Activated CD4-positive, alpha-beta T cell treated with anti-CD3 and anti-CD28 coated beads, Interleukin-2, amount 10 ng/mL, durations not matched to agents 7 days and 5 days (primary cell): ENCODE measurements at regions not wholly inside any gene's neighbourhood (a gene's known extent, or its start where the extent isn't known, plus 50 kb on each side); places are given as distances from the start of the nearest gene placed in this dataset.

Source experiments
- CTCF ChIA-PET: fragments of 350-600 bp; sonication (Branson Sonifier 250); formaldehyde crosslinking; loops from one replicate; lab custom pipeline; 2021; ENCODE audit warnings: antibody characterized with exemption; lab: Charles Lee
- POLR2A ChIA-PET: fragments of 350-600 bp; sonication (Branson Sonifier 250); formaldehyde crosslinking; loops from one replicate; lab custom pipeline; 2021; ENCODE audit warnings: antibody characterized with exemption; lab: Charles Lee
- DNase-seq: peaks from one replicate; pipeline ENCODE4 v3.0.0-alpha.2; 2020
- H3K27ac Mint-ChIP-seq: one replicate; pipeline ENCODE4 v1.8.0; 2021; ENCODE audit warnings: mild to moderate bottlenecking, moderate library complexity, mixed read lengths
- H3K27me3 Mint-ChIP-seq: one replicate; pipeline ENCODE4 v1.8.0; 2021; ENCODE audit warnings: mixed read lengths
- H3K36me3 Mint-ChIP-seq: one replicate; pipeline ENCODE4 v1.8.0; 2021; ENCODE audit warnings: low read depth, mixed read lengths
- H3K4me1 Mint-ChIP-seq: one replicate; pipeline ENCODE4 v1.8.0; 2021; ENCODE audit warnings: mixed read lengths
- H3K4me3 Mint-ChIP-seq: one replicate; pipeline ENCODE4 v1.8.0; 2021; ENCODE audit warnings: mild to moderate bottlenecking, moderate library complexity, mixed read lengths
- H3K9me3 Mint-ChIP-seq: one replicate; pipeline ENCODE4 v1.8.0; 2021; ENCODE audit warnings: mixed read lengths

GRCh38 chr18:72329533-72329932 is 214.6 kb downstream of the CBLN2 start:
- CTCF ChIA-PET, result no interaction called here
- DNase-seq, result no peak
- Mint-ChIP-seq H3K4me3 (no peak overlapping the region), H3K4me1 (no peaks in the 10 kb centered on the region), H3K27me3 (no peaks in the 10 kb centered on the region), H3K27ac (no peak overlapping the region), H3K9me3 (no peaks in the 10 kb centered on the region), H3K36me3 (no peaks in the 10 kb centered on the region)
- POLR2A ChIA-PET, result no interaction called here

- Mint-ChIP-seq H3K9me3 (no peaks in the 10 kb centered on the region), H3K36me3 (no peaks in the 10 kb centered on the region), H3K27me3 (no peaks in the 10 kb centered on the region), H3K4me1 (no peaks in the 10 kb centered on the region), H3K4me3 (no peak overlapping the region), H3K27ac (no peak overlapping the region)
- CTCF ChIA-PET, result no interaction called here
- no peak for DNase-seq
- POLR2A ChIA-PET, result no interaction called here
These were observed 218.8 kb downstream of the CBLN2 start for GRCh38 chr18:72325307-72325706.

DNA sequence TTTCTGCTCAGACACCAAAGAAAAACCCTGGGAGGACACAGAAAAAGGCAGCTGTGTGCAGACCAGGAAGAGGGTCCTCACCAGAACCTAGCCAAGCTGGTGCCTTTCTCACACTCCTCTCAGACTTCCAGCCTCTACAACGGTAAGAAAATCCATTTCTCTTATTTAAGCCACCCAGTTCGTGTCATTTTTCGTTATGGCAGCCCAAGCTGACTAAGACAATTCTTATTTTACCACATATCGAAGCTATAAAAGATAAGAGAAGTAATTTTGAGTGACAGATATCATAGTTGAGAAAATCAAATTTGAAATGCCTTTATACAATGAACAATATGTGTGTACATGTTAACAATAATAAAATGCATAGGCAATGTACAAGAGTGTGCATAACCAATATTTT is 219.5 kb downstream of the CBLN2 start:
- ChIA-PET CTCF (no interaction called here), POLR2A (no interaction called here)
- no peak for DNase-seq
- Mint-ChIP-seq H3K27ac (no peak overlapping the region), H3K4me1 (no peaks in the 10 kb centered on the region), H3K9me3 (no peaks in the 10 kb centered on the region), H3K36me3 (no peaks in the 10 kb centered on the region), H3K4me3 (no peak overlapping the region), H3K27me3 (no peaks in the 10 kb centered on the region)

DNA sequence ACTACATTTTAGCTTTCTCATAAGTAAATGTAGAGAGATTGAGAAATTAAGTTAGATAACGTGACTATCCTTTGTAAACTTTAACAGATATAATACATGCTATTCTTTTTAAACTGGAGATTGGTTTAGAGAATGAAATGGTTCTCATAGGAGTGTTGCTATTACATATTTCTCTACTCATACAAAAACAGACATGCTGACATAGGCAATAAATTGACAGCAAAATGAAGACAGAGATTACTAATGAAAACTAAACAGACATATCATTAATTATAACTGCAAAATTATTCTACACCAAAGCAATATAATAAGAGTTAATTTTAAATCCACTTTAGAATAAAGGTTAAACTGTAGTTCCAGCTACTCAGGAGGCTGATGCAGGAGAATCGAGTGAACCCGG is 227.6 kb downstream of the CBLN2 start:
- no peak for DNase-seq
- no peak overlapping the region for H3K27ac Mint-ChIP-seq
- H3K27me3 Mint-ChIP-seq, result no peaks in the 10 kb centered on the region
- ChIA-PET POLR2A (no interaction called here), CTCF (no interaction called here)
- H3K4me3 Mint-ChIP-seq, result no peak overlapping the region
- no peaks in the 10 kb centered on the region for H3K4me1 Mint-ChIP-seq
- no peaks in the 10 kb centered on the region for H3K9me3 Mint-ChIP-seq
- H3K36me3 Mint-ChIP-seq, result no peaks in the 10 kb centered on the region

- H3K36me3 Mint-ChIP-seq, result no peaks in the 10 kb centered on the region
- H3K4me1 Mint-ChIP-seq, result no peaks in the 10 kb centered on the region
- no peak overlapping the region for H3K4me3 Mint-ChIP-seq
- POLR2A ChIA-PET, result no interaction called here
- no peaks in the 10 kb centered on the region for H3K9me3 Mint-ChIP-seq
- H3K27me3 Mint-ChIP-seq, result no peaks in the 10 kb centered on the region
- DNase-seq, result no peak
- no peak overlapping the region for H3K27ac Mint-ChIP-seq
- CTCF ChIA-PET, result no interaction called here
These were observed 260.8 kb downstream of the CBLN2 start for GRCh38 chr18:72283148-72283925.

DNA sequence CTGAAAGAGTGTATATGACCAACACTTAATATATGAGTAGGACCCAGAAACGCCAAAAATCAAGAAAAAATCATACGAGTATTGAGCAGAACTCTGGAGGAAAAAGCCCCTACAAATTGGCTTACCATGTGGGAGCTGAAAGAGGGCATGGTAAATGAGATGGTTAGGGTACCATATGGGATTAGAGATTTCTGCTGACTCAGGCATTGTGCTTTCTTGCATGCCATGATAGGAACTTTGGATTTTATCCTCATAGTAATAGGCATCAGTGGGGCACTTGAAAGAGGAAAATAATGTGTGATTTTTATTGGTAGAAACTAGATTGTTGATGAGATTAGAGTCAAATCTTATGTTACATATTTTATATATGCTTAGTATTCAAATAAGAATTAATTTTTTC is 271.1 kb downstream of the CBLN2 start:
- Mint-ChIP-seq H3K36me3 (no peaks in the 10 kb centered on the region), H3K27me3 (no peaks in the 10 kb centered on the region), H3K4me3 (no peak overlapping the region), H3K4me1 (no peaks in the 10 kb centered on the region), H3K9me3 (peaks cover 16% of the 10 kb centered on the region), H3K27ac (no peak overlapping the region)
- DNase-seq, result no peak
- POLR2A ChIA-PET, result no interaction called here
- CTCF ChIA-PET, result no interaction called here

DNA sequence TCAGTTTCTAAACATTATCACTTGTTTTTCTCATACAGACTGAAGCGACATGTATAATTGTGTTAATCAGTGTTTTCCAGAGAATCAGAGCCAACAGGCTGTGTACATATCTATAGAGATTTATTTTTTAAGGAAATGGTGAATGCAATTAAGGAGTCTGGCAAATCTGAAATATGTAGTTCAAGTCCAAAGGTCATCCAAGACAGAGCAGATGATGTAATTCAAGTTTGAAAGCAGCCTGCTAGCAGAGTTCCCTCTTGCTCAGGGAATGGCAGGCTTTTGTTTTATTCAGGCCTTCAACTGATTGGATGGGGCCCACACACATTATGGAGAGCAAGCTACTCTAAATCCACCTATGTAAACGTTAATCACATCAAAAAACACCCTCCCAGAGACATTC is 282.6 kb downstream of the CBLN2 start:
- ChIA-PET CTCF (no interaction called here), POLR2A (no interaction called here)
- Mint-ChIP-seq H3K36me3 (no peaks in the 10 kb centered on the region), H3K4me1 (no peaks in the 10 kb centered on the region), H3K4me3 (no peak overlapping the region), H3K27ac (no peak overlapping the region), H3K9me3 (no peaks in the 10 kb centered on the region), H3K27me3 (no peaks in the 10 kb centered on the region)
- no peak for DNase-seq

- CTCF ChIA-PET, result no interaction called here
- no peak overlapping the region for H3K4me3 Mint-ChIP-seq
- no peaks in the 10 kb centered on the region for H3K27me3 Mint-ChIP-seq
- H3K36me3 Mint-ChIP-seq, result no peaks in the 10 kb centered on the region
- POLR2A ChIA-PET, result no interaction called here
- H3K4me1 Mint-ChIP-seq, result no peaks in the 10 kb centered on the region
- no peak overlapping the region for H3K27ac Mint-ChIP-seq
- DNase-seq, result no peak
- H3K9me3 Mint-ChIP-seq, result no peaks in the 10 kb centered on the region
These were observed 298.1 kb downstream of the CBLN2 start for GRCh38 chr18:72246076-72246475.

DNA sequence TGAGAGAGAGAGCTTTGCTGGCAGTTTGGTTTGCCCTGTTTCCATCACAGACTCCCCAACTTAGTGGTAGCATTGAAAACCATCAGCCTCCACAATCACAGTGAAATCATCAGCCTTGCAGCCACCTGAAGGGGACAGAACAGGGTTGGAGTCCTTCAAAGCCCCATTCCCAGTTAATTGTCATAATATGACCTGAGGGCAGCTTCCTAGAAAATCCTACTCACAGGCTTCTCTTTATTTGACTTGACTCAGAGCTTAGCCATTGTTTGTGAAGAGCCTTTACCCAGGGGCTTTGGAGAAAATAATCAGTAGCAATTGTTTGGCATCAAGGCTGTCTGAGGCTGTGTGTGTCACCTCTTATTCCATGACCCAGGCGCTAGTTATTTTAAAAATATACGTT is 308.7 kb downstream of the CBLN2 start:
- ChIA-PET CTCF (no interaction called here), POLR2A (no interaction called here)
- no peak for DNase-seq
- Mint-ChIP-seq H3K4me1 (no peaks in the 10 kb centered on the region), H3K9me3 (no peaks in the 10 kb centered on the region), H3K27ac (no peak overlapping the region), H3K36me3 (no peaks in the 10 kb centered on the region), H3K27me3 (no peaks in the 10 kb centered on the region), H3K4me3 (no peak overlapping the region)

DNA sequence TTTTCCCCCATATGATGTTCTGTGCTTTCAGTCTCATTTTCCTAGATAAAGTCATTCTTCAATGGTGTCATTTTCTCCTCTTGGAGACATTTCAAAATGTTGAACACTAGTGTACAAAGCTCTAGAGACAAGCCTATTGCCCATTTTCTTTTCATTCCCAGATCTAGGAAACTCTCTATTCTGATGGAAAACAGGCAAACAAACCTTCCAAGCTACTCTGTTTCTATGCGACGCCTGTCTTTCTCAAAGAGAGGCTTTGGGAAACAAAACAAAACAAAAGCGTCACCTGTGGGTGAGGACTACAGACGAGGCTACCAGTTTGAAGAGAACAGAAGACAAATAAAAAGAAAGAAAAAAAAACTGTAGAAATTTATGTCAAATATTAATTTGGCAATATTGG is 311.0 kb downstream of the CBLN2 start:
- ChIA-PET POLR2A (no interaction called here), CTCF (no interaction called here)
- no peaks in the 10 kb centered on the region for H3K36me3 Mint-ChIP-seq
- no peak for DNase-seq
- H3K27me3 Mint-ChIP-seq, result no peaks in the 10 kb centered on the region
- no peaks in the 10 kb centered on the region for H3K4me1 Mint-ChIP-seq
- H3K9me3 Mint-ChIP-seq, result no peaks in the 10 kb centered on the region
- H3K4me3 Mint-ChIP-seq, result no peak overlapping the region
- no peak overlapping the region for H3K27ac Mint-ChIP-seq

- H3K4me3 Mint-ChIP-seq, result no peak overlapping the region
- no peaks in the 10 kb centered on the region for H3K9me3 Mint-ChIP-seq
- CTCF ChIA-PET, result no interaction called here
- no peaks in the 10 kb centered on the region for H3K36me3 Mint-ChIP-seq
- no peak for DNase-seq
- no peak overlapping the region for H3K27ac Mint-ChIP-seq
- no peaks in the 10 kb centered on the region for H3K4me1 Mint-ChIP-seq
- no peaks in the 10 kb centered on the region for H3K27me3 Mint-ChIP-seq
- POLR2A ChIA-PET, result no interaction called here
These were observed 311.5 kb downstream of the CBLN2 start for GRCh38 chr18:72232644-72233043.

- Mint-ChIP-seq H3K9me3 (no peaks in the 10 kb centered on the region), H3K4me1 (no peaks in the 10 kb centered on the region), H3K4me3 (no peak overlapping the region), H3K27me3 (no peaks in the 10 kb centered on the region), H3K27ac (no peak overlapping the region), H3K36me3 (no peaks in the 10 kb centered on the region)
- CTCF ChIA-PET, result no interaction called here
- POLR2A ChIA-PET, result no interaction called here
- DNase-seq, result no peak
These were observed 318.2 kb downstream of the CBLN2 start for GRCh38 chr18:72225958-72226357.

DNA sequence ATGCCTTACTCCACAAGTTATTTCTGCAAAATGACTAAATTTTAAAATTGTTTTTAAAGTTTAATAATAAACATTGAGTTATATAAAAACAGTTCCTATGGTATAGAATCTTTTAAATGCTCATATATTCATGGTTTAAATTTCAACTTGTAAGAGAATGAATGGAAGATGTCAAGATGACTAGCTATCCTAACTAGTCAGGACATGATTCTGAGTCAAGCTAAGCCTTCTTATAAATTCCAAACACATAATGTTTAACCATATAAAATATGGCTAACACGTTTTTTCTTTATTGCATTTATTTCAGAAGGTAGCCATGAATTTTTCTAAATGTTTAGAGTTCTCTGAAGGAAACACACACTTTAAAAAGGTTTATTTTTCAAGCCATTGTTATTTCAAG is 320.4 kb downstream of the CBLN2 start:
- H3K9me3 Mint-ChIP-seq, result no peaks in the 10 kb centered on the region
- H3K27ac Mint-ChIP-seq, result no peak overlapping the region
- H3K36me3 Mint-ChIP-seq, result no peaks in the 10 kb centered on the region
- H3K27me3 Mint-ChIP-seq, result no peaks in the 10 kb centered on the region
- H3K4me3 Mint-ChIP-seq, result no peak overlapping the region
- no peaks in the 10 kb centered on the region for H3K4me1 Mint-ChIP-seq
- ChIA-PET POLR2A (no interaction called here), CTCF (no interaction called here)
- DNase-seq, result no peak

DNA sequence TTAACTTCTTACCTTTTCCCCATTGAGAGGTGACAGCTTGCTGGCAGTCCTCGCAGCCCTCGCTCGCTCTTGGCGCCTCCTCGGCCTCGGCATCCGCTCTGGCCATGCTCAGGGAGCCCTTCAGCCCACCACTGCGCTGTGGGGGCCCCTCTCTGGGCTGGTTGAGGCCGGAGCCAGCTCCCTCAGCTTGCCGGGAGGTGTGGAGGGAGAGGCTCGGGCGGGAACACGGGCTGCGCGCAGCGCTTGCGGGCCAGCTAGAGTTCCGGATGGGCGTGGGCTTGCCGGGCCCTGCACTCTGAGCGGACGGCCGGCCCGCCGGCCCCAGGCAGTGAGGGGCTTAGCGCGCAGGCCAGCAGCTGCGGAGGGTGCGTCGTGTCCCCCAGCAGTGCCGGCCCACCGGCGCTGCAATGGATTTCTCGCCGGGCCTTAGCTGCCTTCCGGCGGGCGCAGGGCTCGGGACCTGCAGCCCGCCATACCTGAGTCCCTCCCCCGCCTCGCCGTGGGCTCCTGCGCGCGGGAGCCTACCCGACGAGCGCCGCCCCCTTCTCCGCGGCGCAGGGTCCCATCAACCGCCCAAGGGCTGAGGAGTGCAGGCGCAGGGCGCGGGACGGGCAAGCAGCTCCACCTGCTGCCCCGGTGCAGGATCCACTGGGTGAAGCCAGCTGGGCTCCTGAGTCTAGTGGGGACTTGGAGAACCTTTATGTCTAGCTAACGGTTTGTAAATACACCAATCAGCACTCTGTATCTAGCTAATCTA is 335.0 kb downstream of the CBLN2 start:
- H3K9me3 Mint-ChIP-seq, result peaks cover 6% of the 10 kb centered on the region
- no peaks in the 10 kb centered on the region for H3K36me3 Mint-ChIP-seq
- ChIA-PET CTCF (no interaction called here), POLR2A (no interaction called here)
- DNase-seq, result no peak
- H3K27ac Mint-ChIP-seq, result no peak overlapping the region
- no peaks in the 10 kb centered on the region for H3K4me1 Mint-ChIP-seq
- no peaks in the 10 kb centered on the region for H3K27me3 Mint-ChIP-seq
- no peak overlapping the region for H3K4me3 Mint-ChIP-seq
